RWPE1 (cell line): ENCODE measurements at regions not wholly inside any gene's neighbourhood (a gene's known extent, or its start where the extent isn't known, plus 50 kb on each side); places are given as distances from the start of the nearest gene placed in this dataset.
"Not testable (repeated sequence)": the region's sequence is repeated elsewhere in the genome, so short reads cannot be mapped to it uniquely, and the experiment has no call there.

Source experiments
- CTCF ChIA-PET: fragments of 350-600 bp; sonication (Branson Sonifier 250); formaldehyde crosslinking; extraction: SDS; loops from one replicate; lab custom pipeline; 2021; lab: Yijun Ruan, JAX
- POLR2A ChIA-PET: fragments of 400-600 bp; formaldehyde crosslinking; extraction: SDS; loops from one replicate; lab custom pipeline; 2020; ENCODE audit warnings: antibody characterized with exemption; ENCODE audit not compliant: low non-redundant PET; lab: Yijun Ruan, JAX
- DNase-seq: peaks from one replicate; pipeline ENCODE4 v3.0.0; 2012; ENCODE audit warnings: low spot score
- H3K27ac ChIP-seq: fragments of 450-650 bp; 2 replicates; pipeline ENCODE4 v1.5.1; 2017
- TF ChIP-seq, protein P1 (sequence below): fragments of 450-650 bp; conservative IDR thresholded peaks from 2 replicates; pipeline ENCODE4 v1.5.1; 2017; ENCODE audit warnings: low read depth, mild to moderate bottlenecking

DNA sequence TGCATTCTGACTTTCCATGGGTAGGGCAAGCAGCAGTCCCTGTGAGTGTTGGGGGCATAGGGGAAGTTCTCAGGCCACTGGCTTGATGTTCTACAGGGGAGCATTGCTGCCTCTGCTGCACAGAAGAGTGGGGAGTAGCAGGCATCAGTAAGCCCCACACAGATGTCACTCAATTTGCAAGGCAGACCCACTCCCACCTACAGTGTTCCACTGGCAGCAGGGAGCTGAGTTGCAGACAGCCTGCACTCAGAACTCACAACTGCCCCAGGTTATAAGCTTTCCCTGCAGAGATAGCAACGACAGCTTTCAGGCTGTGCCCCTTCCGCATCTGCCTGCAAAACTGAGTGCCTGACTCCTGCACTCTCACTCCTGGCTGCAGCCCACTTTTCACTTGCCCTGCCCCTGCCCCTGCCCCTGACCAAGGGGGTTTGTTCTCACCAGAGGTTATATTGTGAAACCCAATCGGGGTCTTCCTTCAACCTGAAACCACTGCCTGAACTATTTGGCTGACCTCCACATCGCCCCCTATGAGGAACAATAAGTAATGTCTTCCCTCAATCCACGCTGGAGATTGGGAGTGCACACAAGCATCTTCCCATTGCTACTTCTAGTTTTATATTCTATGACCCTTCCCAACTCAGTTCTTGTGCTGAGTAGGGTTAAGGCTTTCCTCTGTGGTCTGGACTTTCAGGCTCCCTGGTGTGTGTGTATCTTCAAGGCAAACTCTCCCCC, 227.4 kb upstream of the CXorf51B start:
- TF ChIP-seq, protein P1, sequence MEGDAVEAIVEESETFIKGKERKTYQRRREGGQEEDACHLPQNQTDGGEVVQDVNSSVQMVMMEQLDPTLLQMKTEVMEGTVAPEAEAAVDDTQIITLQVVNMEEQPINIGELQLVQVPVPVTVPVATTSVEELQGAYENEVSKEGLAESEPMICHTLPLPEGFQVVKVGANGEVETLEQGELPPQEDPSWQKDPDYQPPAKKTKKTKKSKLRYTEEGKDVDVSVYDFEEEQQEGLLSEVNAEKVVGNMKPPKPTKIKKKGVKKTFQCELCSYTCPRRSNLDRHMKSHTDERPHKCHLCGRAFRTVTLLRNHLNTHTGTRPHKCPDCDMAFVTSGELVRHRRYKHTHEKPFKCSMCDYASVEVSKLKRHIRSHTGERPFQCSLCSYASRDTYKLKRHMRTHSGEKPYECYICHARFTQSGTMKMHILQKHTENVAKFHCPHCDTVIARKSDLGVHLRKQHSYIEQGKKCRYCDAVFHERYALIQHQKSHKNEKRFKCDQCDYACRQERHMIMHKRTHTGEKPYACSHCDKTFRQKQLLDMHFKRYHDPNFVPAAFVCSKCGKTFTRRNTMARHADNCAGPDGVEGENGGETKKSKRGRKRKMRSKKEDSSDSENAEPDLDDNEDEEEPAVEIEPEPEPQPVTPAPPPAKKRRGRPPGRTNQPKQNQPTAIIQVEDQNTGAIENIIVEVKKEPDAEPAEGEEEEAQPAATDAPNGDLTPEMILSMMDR, result no peak
- ChIA-PET CTCF (no interaction called here), POLR2A (no interaction called here)
- no peak overlapping the region for H3K27ac ChIP-seq
- DNase-seq, result no peak

DNA sequence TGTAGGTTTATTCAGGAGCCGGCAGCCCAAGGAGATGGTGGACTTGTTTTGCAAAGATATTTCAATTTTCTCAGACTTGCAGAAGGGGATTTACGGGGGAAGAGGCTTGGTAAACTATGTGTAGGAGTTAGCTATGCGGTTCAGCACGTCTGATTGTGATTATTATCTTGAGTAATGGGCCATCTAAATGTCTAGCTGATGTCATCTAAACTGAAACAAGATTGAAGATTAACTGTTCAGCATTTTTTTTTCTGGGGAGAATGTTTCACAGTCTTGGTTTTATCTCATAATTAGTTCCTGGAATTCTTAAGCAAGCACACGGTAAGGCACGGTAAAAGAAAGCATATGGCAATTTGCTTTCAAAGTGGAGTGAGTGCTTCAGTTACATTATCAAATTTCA, 207.3 kb upstream of the CXorf51B start:
- CTCF ChIA-PET, result no interaction called here
- TF ChIP-seq, protein P1, result no peak
- DNase-seq, result no peak
- POLR2A ChIA-PET, result no interaction called here
- H3K27ac ChIP-seq, result no peak overlapping the region

GRCh38 chrX:146604196-146604595, 205.4 kb upstream of the CXorf51B start:
- CTCF ChIA-PET, result no interaction called here
- POLR2A ChIA-PET, result no interaction called here
- TF ChIP-seq, protein P1, result no peak
- DNase-seq, result no peak
- no peak overlapping the region for H3K27ac ChIP-seq

DNA sequence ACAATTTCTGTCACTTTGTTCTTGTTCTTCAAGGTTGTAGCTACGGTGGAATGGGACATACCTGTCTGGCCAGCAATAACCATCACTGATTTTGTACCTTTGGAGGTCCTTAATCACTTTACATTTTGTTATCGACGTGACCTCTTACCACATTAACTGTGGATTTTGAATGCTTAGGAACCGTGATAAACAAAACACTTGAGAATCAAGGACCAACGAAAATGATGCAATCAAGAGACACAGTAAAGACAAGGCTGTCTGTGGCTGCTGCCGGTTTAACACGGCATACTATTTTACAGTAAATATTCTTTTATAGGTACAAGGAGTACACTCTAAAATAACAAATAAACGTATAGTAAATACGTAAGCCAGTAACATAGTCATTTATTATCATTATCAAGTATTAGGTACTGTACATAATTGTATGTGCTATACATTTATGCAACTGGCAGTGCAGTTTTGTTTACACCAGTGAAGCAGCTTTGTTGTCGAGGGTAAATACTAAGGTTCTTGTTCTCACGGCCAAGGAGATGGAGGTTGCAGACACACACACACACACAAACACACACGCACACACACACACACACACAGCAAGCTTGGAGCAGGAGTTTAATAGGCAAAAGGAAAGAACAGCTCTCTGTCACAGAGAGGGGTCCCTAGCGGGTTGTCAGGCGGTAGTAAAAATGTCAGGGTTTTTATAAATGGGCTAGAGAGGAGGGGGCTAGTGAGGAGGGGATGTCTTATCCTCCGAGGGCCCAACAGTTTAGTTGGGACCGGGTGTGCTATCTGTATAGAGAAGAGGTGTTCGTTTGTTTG, 194.7 kb upstream of the CXorf51B start:
- ChIA-PET CTCF (interaction anchor here (0.8 kb wide), 1 partner anchor 731 kb away, joined by 4 read pairs; no protein-coding TSS in a partner anchor), POLR2A (no interaction called here)
- TF ChIP-seq, protein P1, result no peak
- DNase-seq, result no peak
- no peak overlapping the region for H3K27ac ChIP-seq

DNA sequence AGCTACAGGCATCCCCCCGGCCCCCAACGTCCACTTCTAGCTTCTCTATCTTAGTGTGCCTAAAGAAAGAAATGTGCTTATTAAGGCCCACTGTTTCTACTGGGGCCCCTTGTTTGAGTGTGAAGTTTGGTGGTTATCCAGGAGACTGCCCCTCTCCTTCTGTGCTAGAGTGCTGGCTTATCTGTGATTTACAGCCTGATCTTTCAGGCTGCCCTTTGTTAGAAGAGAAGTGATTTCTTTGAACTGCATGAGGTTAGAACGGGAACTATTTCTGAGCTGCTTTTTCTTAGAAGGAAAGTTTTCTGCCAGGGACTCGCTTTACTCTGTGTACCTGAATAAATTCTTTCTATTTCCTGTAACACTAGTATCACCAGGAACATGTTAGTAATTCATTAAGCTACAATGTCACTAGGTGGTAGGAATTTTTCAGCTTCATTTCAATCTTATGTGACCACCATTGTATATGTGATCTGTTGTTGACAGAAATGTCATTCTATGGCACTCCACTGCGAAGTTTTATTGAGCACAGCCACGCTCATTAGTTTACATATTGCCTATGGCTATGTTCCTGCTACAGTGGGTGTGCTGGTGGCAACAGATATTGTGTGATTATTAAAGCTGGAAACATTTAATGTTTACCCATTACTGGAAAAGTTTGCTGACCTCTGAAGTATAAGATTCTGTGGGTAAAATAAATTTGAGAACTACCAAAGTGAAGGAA, 193.8 kb upstream of the CXorf51B start:
- TF ChIP-seq, protein P1, result no peak
- no peak overlapping the region for H3K27ac ChIP-seq
- POLR2A ChIA-PET, result no interaction called here
- CTCF ChIA-PET, result no interaction called here
- DNase-seq, result no peak

- DNase-seq, H3K27ac ChIP-seq, CTCF ChIA-PET, POLR2A ChIA-PET: not testable (repeated sequence)
Observed at GRCh38 chrX:146619943-146620342, 189.6 kb upstream of the CXorf51B start.
